Epithelial cell of proximal tubule (primary cell): ENCODE measurements at regions not wholly inside any gene's neighbourhood (a gene's known extent, or its start where the extent isn't known, plus 50 kb on each side); places are given as distances from the start of the nearest gene placed in this dataset.
A peak's percentile ranks its signal among the peaks of the same experiment; 100 is the strongest.

Experiments used
- DNase-seq: peaks from one replicate; pipeline ENCODE4 v3.0.0-alpha.2; 2011; ENCODE audit warnings: low read depth
- H3K4me3 ChIP-seq: 2 replicates; pipeline ENCODE4 v1.5.1; 2011; ENCODE audit warnings: low read depth, mild to moderate bottlenecking, low read length
- CTCF ChIP-seq: conservative IDR thresholded peaks from 2 replicates; pipeline ENCODE4 v1.5.1; 2012; ENCODE audit warnings: low read depth, mild to moderate bottlenecking, low read length

GRCh38 chr7:133132906-133133305 is 51.0 kb upstream of the CHCHD3 start:
- TF ChIP-seq CTCF, result no peak

GRCh38 chr7:133134810-133135209 is 52.9 kb upstream of the CHCHD3 start:
- H3K4me3 ChIP-seq, result no peak overlapping the region
- DNase-seq, result no peak
- TF ChIP-seq CTCF, result no peak

More at GRCh38 chr7:133132906-133133305, 51.0 kb upstream of the CHCHD3 start:
- DNase-seq, result no peak
- H3K4me3 ChIP-seq, result no peak overlapping the region

- H3K4me3 ChIP-seq, result no peak overlapping the region
- DNase-seq, result no peak
- no peak for TF ChIP-seq CTCF
Measured at GRCh38 chr7:133135451-133135850, 53.6 kb upstream of the CHCHD3 start.

- no peak overlapping the region for H3K4me3 ChIP-seq
- DNase-seq, result peak; percentile 22
- peak; percentile 48 for TF ChIP-seq CTCF
Measured at GRCh38 chr7:133139350-133139749, 57.5 kb upstream of the CHCHD3 start.

GRCh38 chr7:133139801-133140200 is 57.9 kb upstream of the CHCHD3 start:
- no peak overlapping the region for H3K4me3 ChIP-seq
- no peak for DNase-seq
- TF ChIP-seq CTCF, result no peak

- DNase-seq, result no peak
- no peak overlapping the region for H3K4me3 ChIP-seq
- no peak for TF ChIP-seq CTCF
Measured at GRCh38 chr7:133140994-133141595, 59.2 kb upstream of the CHCHD3 start.

- DNase-seq, result no peak
- no peak overlapping the region for H3K4me3 ChIP-seq
- no peak for TF ChIP-seq CTCF
Measured at GRCh38 chr7:133150760-133151159, 68.9 kb upstream of the CHCHD3 start.
